GM10248 (cell line): ENCODE measurements at regions not wholly inside any gene's neighbourhood (a gene's known extent, or its start where the extent isn't known, plus 50 kb on each side); places are given as distances from the start of the nearest gene placed in this dataset.

Source experiments
- CTCF ChIA-PET: fragments of 300-600 bp; sonication (Branson Sonifier 250); formaldehyde crosslinking; extraction: SDS; loops from one replicate; lab custom pipeline; 2021; ENCODE audit warnings: antibody characterized with exemption; lab: Yijun Ruan, JAX
- POLR2A ChIA-PET: fragments of 350-650 bp; sonication (Branson Sonifier 250); formaldehyde crosslinking; extraction: SDS; loops from one replicate; lab custom pipeline; 2020; ENCODE audit warnings: antibody characterized with exemption; lab: Yijun Ruan, JAX
- DNase-seq: peaks from one replicate; pipeline ENCODE4 v3.0.0; 2012; ENCODE audit errors: extremely low spot score
- TF ChIP-seq, protein P1 (sequence below): IDR thresholded peaks from 2 replicates; pipeline ENCODE4 v1.5.1; 2012; ENCODE audit warnings: mild to moderate bottlenecking, low read depth; ENCODE audit errors: extremely low read depth, missing control alignments, control extremely low read depth

- ChIA-PET POLR2A (no interaction called here), CTCF (no interaction called here)
- TF ChIP-seq, protein P1, sequence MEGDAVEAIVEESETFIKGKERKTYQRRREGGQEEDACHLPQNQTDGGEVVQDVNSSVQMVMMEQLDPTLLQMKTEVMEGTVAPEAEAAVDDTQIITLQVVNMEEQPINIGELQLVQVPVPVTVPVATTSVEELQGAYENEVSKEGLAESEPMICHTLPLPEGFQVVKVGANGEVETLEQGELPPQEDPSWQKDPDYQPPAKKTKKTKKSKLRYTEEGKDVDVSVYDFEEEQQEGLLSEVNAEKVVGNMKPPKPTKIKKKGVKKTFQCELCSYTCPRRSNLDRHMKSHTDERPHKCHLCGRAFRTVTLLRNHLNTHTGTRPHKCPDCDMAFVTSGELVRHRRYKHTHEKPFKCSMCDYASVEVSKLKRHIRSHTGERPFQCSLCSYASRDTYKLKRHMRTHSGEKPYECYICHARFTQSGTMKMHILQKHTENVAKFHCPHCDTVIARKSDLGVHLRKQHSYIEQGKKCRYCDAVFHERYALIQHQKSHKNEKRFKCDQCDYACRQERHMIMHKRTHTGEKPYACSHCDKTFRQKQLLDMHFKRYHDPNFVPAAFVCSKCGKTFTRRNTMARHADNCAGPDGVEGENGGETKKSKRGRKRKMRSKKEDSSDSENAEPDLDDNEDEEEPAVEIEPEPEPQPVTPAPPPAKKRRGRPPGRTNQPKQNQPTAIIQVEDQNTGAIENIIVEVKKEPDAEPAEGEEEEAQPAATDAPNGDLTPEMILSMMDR = no peak
- DNase-seq = no peak
Measured at GRCh38 chrX:43313035-43313434, 343.1 kb upstream of the MAOA start.

DNA sequence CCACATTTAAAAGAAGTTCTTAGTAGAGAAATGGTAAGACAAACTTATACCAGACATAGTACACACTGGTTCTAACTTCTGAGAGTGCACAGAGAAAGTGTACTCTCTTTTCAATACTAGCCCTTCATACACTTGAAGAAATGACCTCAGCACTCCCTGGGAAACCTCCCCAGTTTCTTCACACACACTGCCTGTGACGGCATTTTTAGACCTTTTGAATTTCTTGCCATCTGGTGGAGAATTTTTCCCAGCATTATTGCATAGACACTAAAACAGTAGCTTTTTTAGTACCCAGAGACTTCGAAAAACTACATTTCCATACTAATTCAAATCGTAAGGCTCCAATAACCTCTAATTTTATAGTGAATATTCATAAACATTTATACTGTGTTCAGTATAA, 341.6 kb upstream of the MAOA start:
- DNase-seq = no peak
- ChIA-PET CTCF (no interaction called here), POLR2A (no interaction called here)
- TF ChIP-seq, protein P1 = no peak

GRCh38 chrX:43315622-43316021, 340.5 kb upstream of the MAOA start:
- POLR2A ChIA-PET = no interaction called here
- CTCF ChIA-PET = no interaction called here
- TF ChIP-seq, protein P1 = no peak
- DNase-seq = no peak

GRCh38 chrX:43316146-43316545, 340.0 kb upstream of the MAOA start:
- DNase-seq = no peak
- TF ChIP-seq, protein P1 = no peak
- ChIA-PET CTCF (no interaction called here), POLR2A (no interaction called here)

DNA sequence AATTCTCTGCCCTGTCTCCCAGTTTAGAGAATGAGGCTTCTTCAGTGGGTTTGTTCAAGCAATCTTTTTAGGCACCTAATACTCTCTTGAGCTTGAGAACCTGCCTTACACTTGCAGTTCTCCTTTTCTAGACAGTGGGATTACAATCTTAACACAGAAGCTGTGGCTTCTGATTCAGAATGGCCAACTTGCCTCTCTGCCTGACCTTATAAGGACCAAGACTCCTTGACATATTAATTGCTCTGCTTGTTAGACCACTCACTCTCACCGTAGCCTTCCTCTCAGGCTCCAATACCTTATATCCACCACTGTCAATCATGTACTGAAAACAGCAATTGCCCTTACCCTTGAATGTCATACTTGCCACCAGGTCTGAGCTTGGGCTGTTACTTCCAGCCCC, 338.7 kb upstream of the MAOA start:
- POLR2A ChIA-PET = no interaction called here
- CTCF ChIA-PET = no interaction called here
- DNase-seq = no peak
- TF ChIP-seq, protein P1 = no peak

- CTCF ChIA-PET = no interaction called here
- TF ChIP-seq, protein P1 = no peak
- POLR2A ChIA-PET = no interaction called here
- DNase-seq = no peak
Measured at GRCh38 chrX:43328358-43328946, 327.6 kb upstream of the MAOA start.
